ENCODE measurements at regions not wholly inside any gene's neighbourhood (a gene's known extent, or its start where the extent isn't known, plus 50 kb on each side); places are given as distances from the start of the nearest gene placed in this dataset.
"Not testable (repeated sequence)": the region's sequence is repeated elsewhere in the genome, so short reads cannot be mapped to it uniquely, and the experiment has no call there.

- no peak for DNase-seq
Measured at GRCh38 chr7:68205826-68206225, 1209.2 kb downstream of the TYW1 start.

DNA sequence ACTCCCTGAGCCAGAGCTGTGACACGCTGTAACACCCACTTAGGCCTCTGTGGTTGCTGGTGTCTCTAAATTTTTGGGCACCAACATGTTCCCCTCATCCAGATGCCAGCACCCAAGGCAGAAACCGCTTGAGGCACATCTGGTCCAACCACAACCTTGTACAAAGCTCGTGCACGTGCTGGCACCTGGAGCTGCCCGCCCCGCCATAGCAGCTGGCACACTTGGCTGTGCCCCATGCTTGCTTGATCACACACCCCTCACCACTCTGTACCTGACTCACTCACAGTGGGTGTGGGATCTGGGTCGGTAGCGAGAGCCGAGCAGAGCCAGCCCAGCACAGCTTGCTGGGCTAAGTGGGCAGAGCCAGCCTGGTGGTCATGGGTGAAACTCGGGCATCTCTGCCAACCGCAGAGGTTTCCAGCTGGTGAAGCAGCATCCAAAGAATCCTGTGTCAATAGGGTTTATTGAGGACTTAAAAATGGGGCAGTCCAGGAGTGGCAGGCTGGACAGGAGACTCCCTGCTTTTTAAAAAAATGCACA is 1210.4 kb downstream of the TYW1 start:
- DNase-seq = no peak

- no peak for DNase-seq
Measured at GRCh38 chr7:68207676-68208075, 1211.0 kb downstream of the TYW1 start.

DNA sequence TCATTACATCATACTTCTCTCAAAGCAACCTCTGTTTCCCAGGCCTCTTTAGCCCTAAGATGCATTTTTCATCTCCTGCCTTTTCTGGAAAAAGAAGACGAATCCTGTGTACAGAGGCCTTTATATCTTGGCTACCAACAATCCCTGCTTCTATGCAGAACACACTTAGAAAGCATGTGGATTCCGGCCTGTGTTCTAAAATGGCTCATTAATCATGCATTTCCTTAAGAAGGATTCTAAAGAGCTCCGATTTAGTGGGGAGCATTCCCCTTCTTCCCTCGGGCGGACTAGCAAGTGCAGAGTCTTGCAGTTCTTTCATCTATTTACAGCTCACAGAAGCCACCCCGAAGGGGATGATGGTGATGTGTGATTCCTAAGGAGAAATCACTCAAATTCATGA is 1212.9 kb downstream of the TYW1 start:
- DNase-seq = no peak

DNA sequence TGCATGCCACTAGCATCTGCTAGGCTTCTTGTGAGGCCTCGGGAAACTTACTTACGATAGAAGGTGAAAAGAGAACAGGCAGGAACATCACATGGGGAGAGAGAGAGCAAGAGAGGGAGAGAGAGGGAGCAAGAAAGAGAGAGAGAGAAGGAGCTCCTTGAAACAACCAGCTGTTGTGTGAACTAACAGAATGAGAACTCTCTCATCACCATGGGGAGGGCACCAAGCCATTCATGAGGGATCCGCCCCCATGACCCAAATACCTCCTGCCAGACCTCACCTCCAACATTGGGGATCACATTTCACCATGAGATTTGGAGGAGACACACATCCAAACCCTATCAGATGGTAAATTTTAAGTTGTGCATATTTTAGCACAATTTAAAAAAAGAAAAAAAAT is 1217.2 kb downstream of the TYW1 start:
- DNase-seq = no peak

DNA sequence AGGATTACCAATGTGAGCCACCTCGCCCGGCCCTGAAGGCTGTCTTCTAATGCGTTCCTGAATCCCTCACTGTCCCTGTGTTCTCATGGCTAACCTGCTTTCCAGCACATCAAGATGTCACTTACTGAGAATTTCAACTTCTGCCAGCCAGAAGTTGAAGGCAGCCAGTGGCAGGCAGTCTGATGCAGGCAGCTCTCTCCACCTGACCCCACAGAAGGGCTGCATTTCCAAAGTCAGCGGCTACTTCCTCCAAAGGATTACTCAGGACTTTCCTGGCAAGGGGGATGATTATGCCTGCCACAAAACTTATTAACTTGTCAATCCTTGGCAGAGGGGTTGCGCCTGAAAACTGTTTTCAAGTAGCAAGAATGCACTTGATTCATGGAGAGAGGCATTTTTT is 1219.4 kb downstream of the TYW1 start:
- DNase-seq = no peak

- DNase-seq = no peak
Measured at GRCh38 chr7:68217426-68217825, 1220.8 kb downstream of the TYW1 start.

GRCh38 chr7:68218461-68218860 is 1221.8 kb downstream of the TYW1 start:
- no peak for DNase-seq

DNA sequence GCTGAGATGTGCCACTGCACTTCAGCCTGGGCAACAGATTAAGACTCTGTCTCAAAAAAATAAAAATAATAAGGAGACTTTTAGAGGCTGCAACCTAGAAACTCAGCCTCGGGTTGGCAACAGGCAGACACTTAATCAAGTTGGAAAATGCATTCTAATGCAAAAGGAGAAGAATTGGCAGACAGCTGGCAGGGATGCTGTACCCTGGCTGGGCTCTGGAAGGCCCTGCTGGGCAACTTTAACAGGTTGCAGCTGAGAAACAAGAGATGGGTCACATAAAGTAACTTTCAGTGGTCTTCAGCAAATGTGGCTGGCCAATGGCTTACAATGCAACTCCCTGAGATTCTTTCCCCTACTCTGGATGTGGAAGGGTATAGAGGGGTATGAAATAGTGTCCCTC is 1225.7 kb downstream of the TYW1 start:
- DNase-seq = no peak

- DNase-seq = no peak
Measured at GRCh38 chr7:68224041-68224741, 1227.6 kb downstream of the TYW1 start.

DNA sequence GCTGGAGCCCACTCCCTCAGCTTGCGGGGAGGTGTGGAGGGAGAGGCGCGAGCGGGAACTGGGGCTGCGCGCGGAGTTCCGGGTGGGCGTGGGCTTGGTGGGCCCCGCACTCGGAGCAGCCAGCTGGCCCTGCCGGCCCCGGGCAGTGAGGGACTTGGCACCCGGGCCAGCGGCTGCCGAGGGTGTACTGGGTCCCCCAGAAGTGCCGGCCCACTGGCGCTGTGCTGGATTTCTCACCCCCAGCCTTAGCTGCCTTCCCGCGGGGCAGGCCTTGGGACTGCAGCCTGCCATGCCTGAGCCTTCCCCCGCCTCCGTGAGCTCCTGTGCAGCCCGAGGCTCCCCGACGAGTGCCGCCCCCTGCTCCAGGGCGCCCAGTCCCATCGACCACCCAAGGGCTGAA is 1234.4 kb downstream of the TYW1 start:
- not testable (repeated sequence) for DNase-seq

DNA sequence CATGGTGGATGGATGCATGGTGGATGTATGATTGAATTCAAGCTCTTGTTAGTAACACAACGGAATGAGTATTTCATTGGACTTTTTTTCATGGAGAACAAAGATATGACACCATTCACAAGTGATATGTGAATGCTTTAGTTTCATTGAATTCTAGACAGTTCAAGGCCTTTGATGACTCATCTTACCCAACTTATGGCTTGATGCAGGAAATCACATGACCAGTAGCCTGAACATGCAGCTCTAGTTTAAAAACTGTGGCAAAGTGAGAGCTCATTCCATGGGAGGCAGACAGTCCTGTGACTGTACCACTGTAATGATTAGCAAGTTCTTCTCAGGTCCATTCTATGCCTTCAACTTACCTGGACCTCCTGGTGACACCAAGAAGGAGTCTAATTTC is 1239.3 kb downstream of the TYW1 start:
- no peak for DNase-seq

- DNase-seq = no peak
Measured at GRCh38 chr7:68238204-68238805, 1241.7 kb downstream of the TYW1 start.

DNA sequence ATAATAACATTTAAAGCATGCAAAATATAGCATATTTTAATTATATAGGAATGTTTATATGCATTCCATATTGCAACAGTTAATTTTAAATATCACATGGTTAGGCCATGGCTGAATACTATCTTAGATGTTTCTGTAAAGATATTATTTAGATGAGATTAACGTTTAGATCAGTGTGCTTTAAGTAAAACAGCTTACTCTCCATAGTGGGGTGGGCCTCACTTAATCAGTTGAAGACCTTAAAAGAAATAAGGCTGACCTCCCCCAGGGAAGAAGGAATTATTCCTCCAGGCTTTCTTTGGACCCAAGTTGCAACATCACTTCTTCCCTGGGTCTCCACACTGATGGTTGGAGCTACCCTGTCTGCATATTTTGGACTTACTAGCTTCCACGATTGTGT is 1246.5 kb downstream of the TYW1 start:
- no peak for DNase-seq

GRCh38 chr7:68244389-68244788 is 1247.8 kb downstream of the TYW1 start:
- DNase-seq = no peak

DNA sequence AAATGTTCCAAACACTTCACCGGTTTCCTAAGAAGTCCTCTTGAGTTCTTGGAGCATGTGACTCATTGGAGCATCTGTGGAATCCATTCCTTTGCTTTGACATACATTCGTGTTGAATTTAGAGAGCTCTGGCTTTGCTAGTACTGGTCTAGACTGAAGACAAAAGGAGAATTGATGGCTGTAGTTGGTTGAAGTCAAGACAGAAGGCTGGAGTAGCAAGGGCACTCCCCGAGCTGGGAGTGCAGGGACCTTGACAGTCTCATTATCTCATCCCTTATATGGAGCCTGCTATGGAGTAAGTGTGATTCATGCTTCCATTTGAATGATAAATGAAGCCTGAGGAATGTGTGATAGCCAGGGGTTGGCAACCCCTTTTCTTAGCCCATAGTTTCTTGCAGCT is 1249.1 kb downstream of the TYW1 start:
- no peak for DNase-seq

GRCh38 chr7:68246189-68246633 is 1249.6 kb downstream of the TYW1 start:
- DNase-seq = no peak

DNA sequence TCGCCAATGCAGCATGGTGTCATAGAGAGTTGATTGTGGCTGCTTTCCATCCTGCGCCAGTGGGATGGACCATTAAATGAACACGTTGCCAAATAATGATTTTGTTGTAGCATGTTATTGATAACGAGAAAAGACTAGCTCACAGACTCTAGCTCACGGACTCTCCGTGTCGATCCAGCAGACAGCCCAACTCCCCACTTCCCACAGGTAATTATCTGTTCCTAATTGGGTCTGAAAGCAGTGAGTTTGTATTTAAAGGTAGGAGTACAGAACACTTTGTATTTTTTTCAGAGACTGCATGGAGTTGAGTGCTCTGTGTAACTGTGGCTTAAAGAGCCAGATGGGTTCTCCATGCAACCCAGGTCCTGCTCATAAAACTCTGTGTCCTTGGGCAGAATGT is 1250.5 kb downstream of the TYW1 start:
- DNase-seq = no peak

DNA sequence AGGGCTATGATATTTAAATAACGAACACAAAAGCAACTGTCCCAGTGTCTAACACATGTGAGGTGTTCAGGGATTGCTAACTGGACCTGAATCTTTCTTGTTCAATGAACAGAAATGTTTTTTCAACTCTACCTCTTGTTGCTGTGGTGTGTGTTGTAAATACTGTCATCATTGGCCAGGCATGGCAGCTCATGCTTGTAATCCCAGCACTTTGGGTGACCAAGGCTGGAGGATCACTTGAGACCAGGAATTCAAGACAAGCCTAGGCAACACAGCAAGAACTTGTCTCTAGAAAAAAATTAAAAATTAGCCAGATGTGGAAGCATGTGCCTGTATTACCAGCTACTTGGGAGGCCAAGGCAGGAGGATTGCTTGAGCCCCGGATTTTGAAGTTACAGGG is 1250.9 kb downstream of the TYW1 start:
- no peak for DNase-seq

DNA sequence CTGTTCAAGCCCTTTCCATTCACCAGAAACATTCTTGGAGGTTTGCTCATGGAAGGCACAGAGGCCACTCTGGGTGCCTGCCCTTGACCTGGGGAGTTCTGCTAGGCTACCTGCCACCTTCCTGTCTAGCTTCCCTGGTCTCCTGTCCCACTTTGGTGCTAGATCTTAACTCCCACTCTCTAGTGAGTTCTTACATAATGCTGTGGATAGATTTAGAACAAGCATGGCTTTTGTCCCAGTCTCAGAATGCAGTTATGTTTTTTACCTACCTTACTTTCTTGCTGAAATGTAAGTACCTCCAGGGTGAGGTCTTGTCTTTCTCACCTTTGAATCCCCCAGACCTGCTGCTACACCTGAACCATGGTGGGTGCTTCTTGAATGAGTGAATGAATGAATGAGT is 1252.3 kb downstream of the TYW1 start:
- no peak for DNase-seq

DNA sequence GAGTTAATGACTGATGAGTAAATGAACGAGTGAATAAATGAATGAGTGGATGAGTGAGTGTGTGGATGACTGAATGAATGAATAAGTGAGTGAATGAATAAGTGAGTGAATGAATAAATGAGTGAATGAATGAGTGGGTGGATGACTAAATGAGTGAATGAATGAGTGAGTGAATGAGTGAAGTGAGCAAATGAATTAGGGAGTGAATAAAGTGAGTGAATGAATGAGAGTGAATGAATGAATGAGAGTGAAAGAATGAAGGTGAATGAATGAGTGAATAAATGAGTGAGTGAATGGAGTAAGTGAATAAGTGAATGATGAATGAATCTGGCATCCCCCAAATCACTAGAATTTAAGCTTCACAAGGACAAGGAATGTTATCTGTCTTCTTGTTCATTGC is 1253.0 kb downstream of the TYW1 start:
- DNase-seq = no peak

- no peak for DNase-seq
Measured at GRCh38 chr7:68250143-68250542, 1253.5 kb downstream of the TYW1 start.

DNA sequence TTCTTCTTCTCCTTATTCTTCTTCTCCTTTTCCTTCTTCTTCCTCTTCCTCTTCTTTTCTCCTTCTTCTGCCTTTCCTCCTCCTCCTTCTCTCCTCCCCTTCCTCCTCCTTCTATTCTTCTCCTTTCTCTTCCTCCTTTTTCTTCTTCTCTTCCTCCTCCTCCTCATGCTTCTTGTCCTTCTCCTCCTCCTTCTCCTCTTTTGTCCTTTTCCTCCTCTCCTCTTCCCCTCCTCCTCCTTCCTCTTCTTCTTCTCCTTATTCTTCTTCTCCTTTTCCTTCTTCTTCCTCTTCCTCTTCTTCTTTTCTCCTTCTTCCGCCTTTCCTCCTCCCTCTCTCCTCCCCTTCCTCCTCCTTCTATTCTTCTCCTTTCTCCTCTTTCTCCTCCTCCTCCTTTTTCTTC is 1258.2 kb downstream of the TYW1 start:
- not testable (repeated sequence) for DNase-seq

GRCh38 chr7:68256295-68256694 is 1259.7 kb downstream of the TYW1 start:
- no peak for DNase-seq

- no peak for DNase-seq
Measured at GRCh38 chr7:68258609-68259008, 1262.0 kb downstream of the TYW1 start.

Measured in NCI-H1048 (cell line).